Lung microvascular endothelial cell (primary cell): ENCODE measurements at regions not wholly inside any gene's neighbourhood (a gene's known extent, or its start where the extent isn't known, plus 50 kb on each side); places are given as distances from the start of the nearest gene placed in this dataset.
"Not testable (repeated sequence)": the region's sequence is repeated elsewhere in the genome, so short reads cannot be mapped to it uniquely, and the experiment has no call there.

Source experiments
- DNase-seq, 2 donors: peaks; one replicate each; pipeline versions ENCODE4 v3.0.0 to v3.0.0-alpha.2; 2010; ENCODE audit warnings: low read depth in 2 of 2

- not testable (repeated sequence) for DNase-seq
Observed at GRCh38 chr21:10270211-10270610, 251.2 kb upstream of the TPTE start.

- peak in 1 of 2 donors; percentile 0 for DNase-seq
Observed at GRCh38 chr21:10271666-10272207, 249.6 kb upstream of the TPTE start.

DNA sequence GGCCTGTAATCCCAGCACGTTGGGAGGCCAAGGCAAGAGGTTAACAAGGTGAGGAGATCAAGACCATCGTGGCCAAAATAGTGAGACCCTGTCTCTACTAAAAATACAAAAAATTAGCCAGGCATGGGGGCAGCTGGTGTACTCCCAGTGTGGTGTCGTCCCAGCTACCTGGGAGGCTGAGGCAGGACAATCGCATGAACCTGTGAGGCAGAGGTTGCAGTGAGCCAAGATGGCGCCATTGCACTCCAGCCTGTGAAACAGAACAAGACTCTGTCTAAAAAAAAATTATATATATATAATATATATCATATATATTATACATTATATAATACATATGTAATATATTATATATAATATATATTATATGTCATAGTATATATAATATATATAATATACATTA is 249.2 kb upstream of the TPTE start:
- DNase-seq: no peak

DNA sequence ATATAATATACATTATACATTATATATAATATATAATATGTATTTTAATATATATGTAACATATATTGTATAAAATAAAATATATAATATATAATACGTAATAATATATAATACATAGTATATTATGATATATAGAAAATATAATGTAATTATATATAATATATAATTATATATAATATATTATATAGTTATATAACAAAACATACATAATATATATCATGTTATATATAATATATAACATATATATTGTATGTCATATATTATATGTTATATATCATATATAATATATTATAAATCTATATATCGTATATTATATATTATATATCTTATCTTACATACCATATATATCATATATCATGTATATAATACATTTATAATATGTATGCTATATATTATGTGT is 248.2 kb upstream of the TPTE start:
- no peak for DNase-seq

GRCh38 chr21:10273794-10274338 is 247.5 kb upstream of the TPTE start:
- DNase-seq: peak in 1 of 2 donors; percentile 0
